ENCODE measurements at regions not wholly inside any gene's neighbourhood (a gene's known extent, or its start where the extent isn't known, plus 50 kb on each side); places are given as distances from the start of the nearest gene placed in this dataset.

- DNase-seq (ENCODE audit: low read depth in 2 of 3, low spot score in 1 of 3) = no peak
Observed at GRCh38 chr2:134136731-134137130, 117.1 kb upstream of the MGAT5 start.

GRCh38 chr2:134137182-134137611 is 116.7 kb upstream of the MGAT5 start:
- no peak for DNase-seq (ENCODE audit: low read depth in 2 of 3, low spot score in 1 of 3)

GRCh38 chr2:134138115-134138514 is 115.8 kb upstream of the MGAT5 start:
- DNase-seq (ENCODE audit: low read depth in 2 of 3, low spot score in 1 of 3) = no peak

GRCh38 chr2:134139611-134140010 is 114.3 kb upstream of the MGAT5 start:
- no peak for DNase-seq (ENCODE audit: low read depth in 2 of 3, low spot score in 1 of 3)

- DNase-seq (ENCODE audit: low read depth in 2 of 3, low spot score in 1 of 3) = no peak
Observed at GRCh38 chr2:134140251-134140661, 113.6 kb upstream of the MGAT5 start.

- DNase-seq (ENCODE audit: low read depth in 2 of 3, low spot score in 1 of 3) = no peak
Observed at GRCh38 chr2:134141598-134142340, 112.1 kb upstream of the MGAT5 start.

GRCh38 chr2:134142341-134142738 is 111.5 kb upstream of the MGAT5 start:
- no peak for DNase-seq (ENCODE audit: low read depth in 2 of 3, low spot score in 1 of 3)

DNA sequence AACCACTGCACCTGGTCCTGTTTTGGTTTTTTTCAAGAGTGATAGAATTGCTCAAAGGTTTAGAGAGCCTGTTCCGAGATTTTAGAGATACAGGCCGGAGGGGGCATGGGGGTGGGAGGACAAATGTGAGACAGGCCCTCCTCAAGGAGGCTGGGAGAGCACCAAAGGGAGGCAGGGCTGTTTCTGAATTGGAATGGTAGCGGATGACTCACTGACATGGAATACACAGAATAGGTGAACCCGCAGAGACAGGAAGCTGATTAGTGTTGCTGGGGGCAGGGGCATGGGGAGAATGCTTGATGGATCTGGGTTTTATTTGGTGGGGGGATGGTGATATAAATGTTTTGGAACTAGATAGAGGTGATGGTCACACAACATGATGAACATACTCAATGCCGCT is 111.0 kb upstream of the MGAT5 start:
- DNase-seq (ENCODE audit: low read depth in 2 of 3, low spot score in 1 of 3) = no peak

- no peak for DNase-seq (ENCODE audit: low read depth in 2 of 3, low spot score in 1 of 3)
Observed at GRCh38 chr2:134143568-134143967, 110.3 kb upstream of the MGAT5 start.

- DNase-seq (ENCODE audit: low read depth in 2 of 3, low spot score in 1 of 3) = no peak
Observed at GRCh38 chr2:134144081-134144596, 109.7 kb upstream of the MGAT5 start.

- no peak for DNase-seq (ENCODE audit: low read depth in 2 of 3, low spot score in 1 of 3)
Observed at GRCh38 chr2:134144651-134145050, 109.2 kb upstream of the MGAT5 start.

GRCh38 chr2:134145519-134145918 is 108.4 kb upstream of the MGAT5 start:
- DNase-seq (ENCODE audit: low read depth in 2 of 3, low spot score in 1 of 3) = no peak

- no peak for DNase-seq (ENCODE audit: low read depth in 2 of 3, low spot score in 1 of 3)
Observed at GRCh38 chr2:134146161-134146560, 107.7 kb upstream of the MGAT5 start.

DNA sequence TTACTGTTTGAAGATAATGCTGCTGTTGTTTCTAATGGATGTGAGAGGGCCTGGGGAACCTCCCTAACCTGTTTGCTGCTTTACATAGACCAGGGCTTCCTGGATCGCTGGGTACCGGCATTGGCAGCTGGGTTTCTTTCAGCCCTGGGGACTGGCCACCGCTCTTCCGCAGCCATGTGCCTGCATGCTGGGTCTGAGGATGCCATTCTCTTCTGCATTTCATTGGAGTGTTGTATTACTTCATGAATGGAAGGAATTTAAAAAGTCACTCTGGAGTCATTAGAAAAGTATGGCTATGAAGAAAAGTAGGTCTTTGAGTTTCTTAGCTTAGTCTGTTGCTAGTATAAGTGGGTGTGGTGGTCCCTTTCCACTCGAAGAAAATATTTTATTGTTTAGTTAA is 107.3 kb upstream of the MGAT5 start:
- DNase-seq (ENCODE audit: low read depth in 2 of 3, low spot score in 1 of 3) = no peak

DNA sequence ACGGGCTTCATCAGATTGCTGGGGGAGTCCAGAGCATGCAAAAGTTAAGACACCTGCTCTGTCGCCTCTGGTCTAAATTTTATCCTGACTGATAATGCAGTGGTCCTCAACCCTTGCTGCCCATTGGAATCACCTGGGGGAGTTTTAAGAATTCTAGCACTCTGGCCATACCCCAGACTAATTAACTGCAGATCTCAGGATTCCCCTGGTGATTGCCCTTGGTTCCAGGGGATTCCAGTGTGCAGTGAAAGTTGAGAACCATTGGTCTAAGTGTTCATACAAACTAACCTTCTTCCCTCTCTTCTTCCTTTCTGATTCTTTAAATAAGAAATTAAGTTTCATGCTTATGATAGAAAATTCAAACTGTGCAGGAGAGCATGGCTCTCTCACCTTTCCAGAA is 105.7 kb upstream of the MGAT5 start:
- DNase-seq (ENCODE audit: low read depth in 2 of 3, low spot score in 1 of 3) = no peak

DNA sequence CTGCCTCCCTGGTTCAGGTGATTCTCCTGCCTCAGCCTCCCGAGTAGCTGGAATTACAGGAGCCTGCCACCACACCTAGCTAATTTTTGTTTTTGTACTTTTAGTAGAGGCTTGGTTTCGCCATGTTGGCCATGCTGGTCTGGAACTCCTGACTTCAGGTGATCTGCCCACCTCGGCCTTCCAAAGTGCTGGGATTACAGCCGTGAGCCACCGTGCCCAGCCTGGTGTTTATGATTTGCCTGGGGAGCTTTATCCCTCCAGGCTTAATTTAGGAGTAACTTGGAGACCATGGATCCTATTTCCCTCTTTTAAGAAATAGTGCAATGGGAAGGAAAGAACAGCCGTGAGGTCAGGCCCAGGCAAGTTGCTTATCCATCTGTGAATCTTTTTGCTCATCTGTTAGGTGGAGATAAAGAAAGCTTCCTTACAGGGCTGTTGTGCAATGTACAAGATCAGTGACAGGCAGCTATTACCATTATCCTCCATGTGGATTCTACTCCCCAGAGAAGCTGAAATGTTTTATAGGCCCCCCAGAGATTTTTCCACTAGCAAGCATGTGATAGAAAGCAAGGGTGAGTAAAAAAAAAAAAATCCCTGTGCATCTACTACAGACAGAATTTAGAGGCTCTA is 104.9 kb upstream of the MGAT5 start:
- no peak for DNase-seq (ENCODE audit: low read depth in 2 of 3, low spot score in 1 of 3)

DNA sequence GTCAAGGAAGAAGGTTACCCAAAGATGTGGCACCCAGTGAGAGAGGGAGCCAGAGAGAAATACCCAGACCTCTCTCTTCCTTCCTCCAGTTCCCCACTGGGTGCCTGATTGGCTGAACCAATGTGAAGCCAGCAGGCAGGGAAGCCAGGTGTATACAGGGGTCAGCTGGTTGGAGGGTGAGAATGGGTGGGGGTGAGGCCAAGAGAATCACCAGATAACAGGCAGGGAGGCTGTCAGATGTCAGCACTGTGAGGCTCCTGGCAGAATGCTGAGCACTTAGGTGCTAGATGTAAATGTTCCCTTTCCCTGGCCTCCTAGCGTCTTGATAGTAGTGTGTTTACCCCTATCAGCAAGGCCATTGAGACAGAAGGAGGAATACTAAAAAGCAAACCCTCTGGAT is 104.0 kb upstream of the MGAT5 start:
- no peak for DNase-seq (ENCODE audit: low read depth in 2 of 3, low spot score in 1 of 3)

DNA sequence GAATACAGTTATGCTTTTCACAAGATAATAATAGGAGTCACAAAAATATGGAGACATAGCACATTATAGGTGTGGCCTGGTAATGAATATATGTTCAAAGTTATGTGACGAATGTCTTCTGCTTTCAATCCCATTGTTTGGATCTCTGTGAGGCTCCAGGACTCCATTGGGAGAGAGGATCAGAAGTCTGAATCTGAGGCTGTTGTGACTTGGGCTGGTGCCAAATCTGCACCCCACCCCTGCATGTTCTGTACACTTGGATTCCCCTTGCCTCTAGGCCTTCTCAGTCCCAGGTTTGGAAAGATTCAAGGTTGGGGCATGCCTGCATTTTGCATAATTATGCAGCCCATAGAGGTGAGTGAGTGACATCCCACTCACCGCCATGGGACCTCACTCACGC is 103.1 kb upstream of the MGAT5 start:
- no peak for DNase-seq (ENCODE audit: low read depth in 2 of 3, low spot score in 1 of 3)

DNA sequence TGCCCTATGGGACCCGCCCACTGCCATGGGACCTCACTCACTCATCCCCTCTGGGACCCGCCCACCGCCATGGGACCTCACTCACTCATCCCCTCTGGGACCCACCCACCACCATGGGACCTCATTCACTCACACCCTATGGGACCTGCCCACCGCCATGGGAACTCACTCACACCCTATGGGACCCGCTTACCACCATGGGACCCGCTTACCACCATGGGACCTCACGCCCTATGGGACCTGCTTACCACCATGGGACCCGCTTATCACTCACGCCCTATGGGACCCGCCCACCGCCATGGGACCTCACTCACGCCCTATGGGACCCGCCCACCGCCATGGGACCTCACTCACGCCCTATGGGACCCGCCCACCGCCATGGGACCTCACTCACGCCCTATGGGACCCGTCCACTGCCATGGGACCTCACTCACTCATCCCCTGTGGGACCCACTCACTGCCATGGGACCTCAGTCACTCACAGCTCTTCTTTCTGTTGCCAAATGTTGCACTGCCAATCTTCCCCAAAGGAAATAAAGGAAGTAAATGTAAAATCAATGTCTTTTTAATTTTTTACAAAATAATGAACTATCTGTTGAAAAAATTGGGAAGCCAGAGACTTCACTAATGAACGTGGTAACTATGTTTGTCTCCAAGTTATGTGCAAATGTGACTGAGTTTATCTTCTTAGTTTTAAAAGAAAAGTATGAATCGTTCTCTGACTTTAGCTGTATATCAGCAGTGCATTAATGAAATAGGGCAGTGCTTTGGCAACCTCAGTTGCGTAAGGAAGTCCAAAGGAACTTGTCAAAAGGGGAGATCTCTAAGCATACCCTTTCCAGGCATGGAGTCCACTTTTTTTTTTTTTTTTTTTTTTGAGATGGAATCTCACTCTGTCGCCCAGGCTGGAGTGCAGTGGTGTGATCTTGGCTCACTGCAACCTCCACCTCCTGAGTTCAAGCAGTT is 101.5 kb upstream of the MGAT5 start:
- DNase-seq (ENCODE audit: low read depth in 2 of 3, low spot score in 1 of 3) = no peak

GRCh38 chr2:134153294-134153880 is 100.5 kb upstream of the MGAT5 start:
- no peak for DNase-seq (ENCODE audit: low read depth in 2 of 3, low spot score in 1 of 3)

DNA sequence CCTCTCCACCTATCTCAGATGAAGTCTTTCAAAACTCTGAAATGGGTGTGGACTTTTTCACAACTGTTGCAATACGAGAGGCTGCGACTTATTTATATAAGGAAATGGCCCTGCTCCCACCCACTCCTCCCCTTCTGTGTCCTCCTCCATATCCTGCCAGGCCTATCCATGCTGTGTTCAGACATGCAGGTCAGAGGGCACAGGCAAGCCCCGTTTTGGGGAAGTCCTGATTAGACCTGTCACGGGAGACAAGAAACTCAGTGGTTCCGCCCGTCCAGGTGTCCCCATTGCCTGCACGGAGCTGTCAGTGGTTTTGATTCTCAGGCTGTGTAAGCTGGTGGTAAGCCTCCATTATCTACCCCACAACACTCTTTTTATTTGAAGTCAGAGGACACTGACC is 99.6 kb upstream of the MGAT5 start:
- DNase-seq (ENCODE audit: low read depth in 2 of 3, low spot score in 1 of 3) = no peak
